Ammon's horn (tissue), 1 donor: ENCODE measurements at regions not wholly inside any gene's neighbourhood (a gene's known extent, or its start where the extent isn't known, plus 50 kb on each side); places are given as distances from the start of the nearest gene placed in this dataset.
"Not testable (repeated sequence)": the region's sequence is repeated elsewhere in the genome, so short reads cannot be mapped to it uniquely, and the experiment has no call there.

Experiments used
- DNase-seq: peaks from one replicate; pipeline ENCODE4 v3.0.0-alpha.2; 2016; ENCODE audit warnings: low spot score

- no peak for DNase-seq
These were observed 84.0 kb downstream of the FMO4 start for GRCh38 chr1:171397851-171398469.

- DNase-seq, result no peak
These were observed 81.9 kb upstream of the PRRC2C start for GRCh38 chr1:171403393-171403792.

GRCh38 chr1:171405391-171405714, 80.0 kb upstream of the PRRC2C start:
- DNase-seq, result no peak

- not testable (repeated sequence) for DNase-seq
These were observed 71.8 kb upstream of the PRRC2C start for GRCh38 chr1:171413557-171413956.

- DNase-seq, result no peak
These were observed 66.8 kb upstream of the PRRC2C start for GRCh38 chr1:171418546-171418945.

DNA sequence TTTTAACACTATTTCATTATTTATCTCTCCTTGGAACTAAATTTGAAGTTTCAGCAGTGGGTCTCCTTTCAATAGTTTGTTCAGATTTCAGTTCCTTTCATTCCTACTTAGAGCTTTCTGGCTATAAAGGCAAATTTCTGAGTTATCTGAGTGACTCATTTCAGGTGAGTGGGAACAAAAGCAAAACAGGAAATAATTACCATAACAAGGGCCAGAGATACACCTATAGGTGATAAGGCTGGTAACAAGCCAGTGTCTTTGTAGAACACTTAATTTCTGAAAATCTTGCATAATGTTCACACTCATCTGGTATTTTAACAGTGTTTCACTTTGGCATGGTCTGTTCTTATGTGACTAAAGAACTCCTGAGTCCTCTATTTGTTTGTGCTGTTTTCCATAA, 64.5 kb upstream of the PRRC2C start:
- no peak for DNase-seq

- no peak for DNase-seq
These were observed 63.8 kb upstream of the PRRC2C start for GRCh38 chr1:171421413-171422020.

GRCh38 chr1:171422511-171422910, 62.8 kb upstream of the PRRC2C start:
- no peak for DNase-seq

- DNase-seq, result no peak
These were observed 60.8 kb upstream of the PRRC2C start for GRCh38 chr1:171424494-171424893.

- no peak for DNase-seq
These were observed 58.7 kb upstream of the PRRC2C start for GRCh38 chr1:171426645-171427044.

DNA sequence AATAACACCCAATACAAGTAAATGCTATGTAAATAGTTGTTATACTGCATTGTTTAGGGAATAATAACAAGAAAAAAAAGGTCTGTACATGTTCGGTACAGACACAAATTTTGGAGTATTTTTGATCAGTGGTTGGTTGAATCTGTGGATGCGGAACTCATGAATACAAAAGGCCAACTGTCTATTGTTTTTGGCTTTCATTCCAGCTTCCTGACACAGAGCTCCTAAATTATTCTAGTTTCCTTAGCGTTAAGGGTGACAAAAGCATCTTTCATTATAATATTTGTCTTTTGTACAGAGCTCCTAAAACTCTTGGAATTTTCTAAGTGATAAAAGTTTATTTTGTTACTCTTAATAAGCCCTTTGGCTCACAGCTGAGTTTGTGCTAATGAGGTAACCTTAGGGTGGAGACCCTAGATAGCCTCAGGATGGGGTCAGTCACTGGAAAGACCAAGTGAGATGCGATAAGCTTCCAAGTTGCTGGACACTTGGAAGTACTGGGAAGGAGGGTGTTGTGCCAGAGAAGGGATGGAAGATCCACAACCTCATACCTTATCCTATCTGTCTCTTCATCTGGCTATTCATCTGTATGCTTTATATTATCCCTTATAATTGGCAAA, 57.4 kb upstream of the PRRC2C start:
- peak; percentile 31 for DNase-seq

- DNase-seq, result no peak
These were observed 56.2 kb upstream of the PRRC2C start for GRCh38 chr1:171429137-171429536.

DNA sequence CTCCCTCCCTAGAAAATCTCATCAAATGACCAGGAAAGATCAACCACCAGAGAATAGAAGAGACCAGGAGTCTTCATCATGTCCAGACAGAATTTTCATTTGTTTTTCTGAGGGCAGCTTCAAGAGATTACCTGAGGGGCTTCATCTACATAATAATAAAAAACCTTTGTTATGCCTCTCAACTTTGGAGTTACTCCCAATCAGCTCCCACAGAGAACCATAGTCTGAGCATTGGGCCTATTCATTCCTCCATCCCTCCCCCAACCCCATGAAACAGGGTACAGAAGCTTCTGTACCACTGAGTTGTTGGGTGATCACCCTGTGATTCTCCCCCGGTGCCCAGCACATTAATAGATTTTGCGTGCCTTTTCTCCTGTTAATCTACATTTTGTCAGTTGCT, 53.3 kb upstream of the PRRC2C start:
- no peak for DNase-seq

DNA sequence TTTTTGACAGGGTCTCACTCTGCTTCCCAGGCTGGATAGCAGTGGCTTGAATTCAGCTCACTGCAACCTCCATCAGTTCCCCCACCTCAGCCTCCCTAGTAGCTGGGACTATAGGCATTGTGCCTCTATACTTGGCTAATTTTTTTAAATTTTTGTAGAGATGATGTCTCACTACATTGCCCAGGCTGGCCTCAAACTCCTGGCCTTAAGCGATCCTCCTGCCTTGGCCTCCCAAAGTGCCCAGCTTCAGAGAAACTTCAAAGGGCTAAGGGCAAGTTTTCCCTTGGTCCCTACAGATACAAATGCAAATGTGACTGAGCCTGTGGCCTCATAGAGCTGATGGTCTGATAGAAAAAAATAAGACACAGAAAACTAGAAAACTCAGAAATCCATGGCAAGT, 52.9 kb upstream of the PRRC2C start:
- DNase-seq, result no peak

GRCh38 chr1:171433451-171433850, 51.9 kb upstream of the PRRC2C start:
- no peak for DNase-seq

DNA sequence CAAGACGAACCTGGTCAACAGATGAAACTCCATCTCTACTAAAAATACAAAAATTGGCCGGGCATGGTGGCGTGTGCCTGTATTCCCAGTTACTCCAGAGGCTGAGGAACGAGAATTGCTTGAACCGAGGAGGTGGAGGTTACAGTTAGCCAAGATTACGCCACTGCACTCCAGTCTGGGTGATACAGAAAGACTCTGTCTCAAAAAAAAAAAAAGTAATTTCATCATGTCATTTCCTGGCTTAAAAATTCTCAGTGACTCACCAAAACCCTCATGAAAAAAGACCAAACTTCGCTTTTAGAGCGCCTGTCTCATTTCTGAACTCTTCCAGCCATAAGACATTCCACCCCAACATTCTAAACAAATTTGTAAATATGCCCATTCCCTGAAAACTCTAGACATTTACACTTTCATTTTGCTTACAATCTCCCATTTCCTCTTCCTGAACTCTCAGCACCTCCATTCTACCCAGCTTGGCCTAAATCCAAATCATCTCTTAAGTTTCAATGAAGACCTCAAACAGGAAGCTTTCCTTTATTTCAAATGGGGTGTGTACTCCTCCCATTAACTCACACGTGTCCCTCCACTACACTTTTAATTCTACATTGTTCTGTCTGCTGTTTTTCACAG, 50.5 kb upstream of the PRRC2C start:
- no peak for DNase-seq
